Right renal cortex interstitium (tissue), 3 donors: ENCODE measurements at regions not wholly inside any gene's neighbourhood (a gene's known extent, or its start where the extent isn't known, plus 50 kb on each side); places are given as distances from the start of the nearest gene placed in this dataset.

Source experiments
- DNase-seq, 3 donors: peaks; one replicate each; pipeline ENCODE4 v3.0.0-alpha.2; 2013; ENCODE audit warnings: low read depth in 3 of 3, low spot score in 2 of 3

DNA sequence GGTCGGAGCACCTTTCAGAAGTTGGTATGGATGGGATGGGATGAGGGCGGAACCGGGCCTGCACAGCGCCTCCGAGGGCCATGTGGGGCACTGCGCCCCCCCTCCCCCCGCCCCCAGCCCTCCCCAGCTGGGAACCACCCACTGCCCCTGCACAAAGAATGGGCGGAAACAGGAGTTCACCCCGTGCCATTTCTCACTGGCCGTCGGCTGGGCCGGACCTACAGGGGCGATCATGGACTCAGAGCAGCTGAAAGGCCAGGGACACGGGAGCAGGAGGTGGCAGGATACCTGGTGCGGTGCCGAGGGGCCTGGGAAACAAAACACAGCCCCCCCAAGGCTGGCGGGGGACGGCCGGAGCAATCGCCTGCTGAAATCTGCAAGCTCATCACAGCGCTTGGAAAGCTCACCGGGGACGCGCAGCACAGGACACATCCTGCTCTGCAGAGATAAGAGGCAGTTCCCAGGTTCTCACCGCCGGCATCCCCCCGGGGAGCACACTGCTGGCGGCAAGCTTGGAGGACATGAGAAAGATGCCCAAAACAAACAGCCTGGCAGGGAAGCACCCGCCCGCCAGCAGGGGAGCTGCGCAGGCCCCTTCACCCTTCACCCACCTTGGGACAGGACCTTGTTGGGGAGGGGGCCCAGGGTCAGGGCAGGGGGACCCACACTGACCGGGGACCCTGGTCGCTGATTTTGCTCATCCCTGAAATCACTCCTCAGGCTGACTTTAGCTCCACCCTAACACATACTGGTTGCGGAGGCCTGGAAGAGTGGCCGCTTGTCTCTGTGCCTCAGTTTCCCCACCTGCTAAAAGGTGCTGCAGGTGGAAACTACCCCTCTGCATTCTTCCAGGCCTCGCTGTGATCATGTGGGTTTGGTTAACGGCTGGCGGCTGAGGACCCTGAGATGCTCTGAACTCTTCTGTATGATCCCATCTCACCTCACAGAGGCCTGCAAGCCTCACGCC, 263.9 kb downstream of the C16orf95 start:
- no peak for DNase-seq

DNA sequence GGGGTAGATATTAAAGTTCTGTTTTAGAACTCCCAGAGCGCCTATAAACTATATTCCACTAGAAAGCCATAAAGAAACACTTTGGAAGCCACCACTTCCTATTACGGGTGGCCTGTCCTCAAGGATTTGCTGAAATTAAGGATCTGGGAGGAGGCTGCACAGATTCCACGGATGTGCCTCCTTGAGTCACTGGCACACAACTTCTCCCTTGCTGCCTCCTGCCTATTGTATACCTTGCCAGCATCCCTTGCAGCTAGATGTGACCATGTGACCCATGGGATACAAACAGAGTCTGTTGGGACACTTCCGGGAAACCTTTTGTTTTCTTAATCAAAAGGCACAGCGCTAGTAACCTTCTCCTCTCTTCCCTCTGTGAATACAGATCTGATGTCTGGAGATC, 263.0 kb downstream of the C16orf95 start:
- no peak for DNase-seq

GRCh38 chr16:87054856-87055255, 262.3 kb downstream of the C16orf95 start:
- no peak for DNase-seq

GRCh38 chr16:87056083-87056482, 261.1 kb downstream of the C16orf95 start:
- no peak for DNase-seq

DNA sequence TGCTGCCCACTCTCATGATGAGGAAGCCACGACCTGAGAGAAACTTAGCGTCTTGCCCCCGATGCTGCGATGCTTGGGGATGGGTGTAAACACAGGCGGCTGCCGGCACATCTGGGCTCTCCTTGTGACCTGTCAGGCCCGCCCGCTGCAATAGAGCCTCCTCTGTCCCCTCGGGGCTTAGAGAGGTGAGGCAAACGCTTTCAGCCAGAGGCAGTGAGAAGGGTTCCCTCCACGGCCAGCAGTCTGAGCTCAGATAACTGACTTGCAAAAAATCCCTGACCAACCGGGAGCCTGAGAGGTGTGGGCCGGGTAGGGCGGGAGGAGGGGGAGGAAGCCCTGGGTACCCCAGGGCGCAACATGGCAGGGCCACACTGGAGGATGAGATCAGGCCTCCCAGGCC, 260.6 kb downstream of the C16orf95 start:
- no peak for DNase-seq

GRCh38 chr16:87057211-87057881, 259.8 kb downstream of the C16orf95 start:
- no peak for DNase-seq

- no peak for DNase-seq
Observed at GRCh38 chr16:87057951-87058560, 259.1 kb downstream of the C16orf95 start.

DNA sequence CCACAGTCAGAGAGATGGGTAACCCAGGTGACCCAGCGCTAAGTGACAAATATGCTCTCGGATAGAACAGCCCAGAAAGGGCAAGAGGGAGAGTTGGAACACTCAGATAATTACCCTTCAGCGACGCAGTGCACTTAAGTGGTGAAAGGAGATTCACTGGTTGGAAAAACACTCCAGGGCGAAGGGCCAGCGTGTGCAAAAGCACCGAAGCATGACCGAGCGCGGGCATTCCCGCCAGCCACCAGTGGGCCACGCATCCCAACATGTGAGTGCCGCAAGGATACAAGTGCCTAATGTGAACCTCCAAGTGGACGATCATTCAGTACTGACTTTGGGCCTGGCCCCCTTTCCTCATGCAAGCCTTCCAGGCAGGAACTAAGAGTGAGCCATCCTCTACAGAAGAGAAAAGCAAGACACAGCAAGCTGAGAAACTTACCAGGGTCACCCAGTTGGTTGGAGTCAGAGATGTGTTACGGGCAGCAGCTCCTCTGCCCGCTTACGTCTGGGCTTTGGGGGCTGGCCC, 258.4 kb downstream of the C16orf95 start:
- DNase-seq, result no peak

DNA sequence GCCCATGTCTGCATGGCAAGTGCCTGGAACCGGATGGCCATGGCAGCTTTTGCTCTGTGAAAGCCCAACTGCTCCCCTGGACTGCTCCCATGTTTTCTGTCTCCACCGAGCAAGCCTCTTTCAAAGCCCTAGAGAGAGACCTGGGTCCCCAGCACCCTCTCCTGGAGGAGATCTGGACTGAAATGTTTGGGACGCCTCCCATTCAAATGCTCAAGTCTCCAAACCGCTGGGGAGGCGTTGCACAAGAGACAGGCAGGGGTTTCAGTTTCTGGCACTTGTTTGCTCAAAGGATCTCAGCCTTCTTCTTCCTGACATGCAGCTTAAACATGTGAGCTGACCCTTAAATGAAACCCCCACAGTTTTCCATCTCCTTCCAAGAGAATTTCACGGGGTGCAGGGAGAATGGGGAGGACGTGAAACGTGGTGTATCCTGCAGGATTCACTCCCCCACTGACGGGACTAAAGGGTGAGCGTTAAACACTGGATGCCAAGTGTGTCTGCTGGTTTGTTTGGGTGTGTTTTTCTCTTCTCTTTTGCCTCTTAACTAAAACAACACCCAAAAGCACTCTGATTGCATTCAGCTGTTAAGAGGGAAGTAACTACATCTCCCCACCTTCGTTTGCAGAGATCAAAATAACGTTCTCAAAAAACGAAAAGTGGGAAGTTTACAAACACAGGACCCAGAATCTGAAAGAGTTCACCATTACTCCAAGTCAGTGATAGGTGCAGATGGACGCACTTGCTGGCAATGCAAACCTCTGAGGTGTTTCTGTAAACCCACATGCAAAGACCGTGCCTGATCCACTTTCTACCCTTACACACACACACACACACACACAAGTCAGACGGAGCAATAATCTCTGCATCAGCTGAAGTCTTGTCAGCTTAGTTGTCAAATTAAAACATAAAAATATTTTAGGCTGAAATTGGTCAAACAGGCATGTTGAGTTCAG, 256.9 kb downstream of the C16orf95 start:
- no peak for DNase-seq

DNA sequence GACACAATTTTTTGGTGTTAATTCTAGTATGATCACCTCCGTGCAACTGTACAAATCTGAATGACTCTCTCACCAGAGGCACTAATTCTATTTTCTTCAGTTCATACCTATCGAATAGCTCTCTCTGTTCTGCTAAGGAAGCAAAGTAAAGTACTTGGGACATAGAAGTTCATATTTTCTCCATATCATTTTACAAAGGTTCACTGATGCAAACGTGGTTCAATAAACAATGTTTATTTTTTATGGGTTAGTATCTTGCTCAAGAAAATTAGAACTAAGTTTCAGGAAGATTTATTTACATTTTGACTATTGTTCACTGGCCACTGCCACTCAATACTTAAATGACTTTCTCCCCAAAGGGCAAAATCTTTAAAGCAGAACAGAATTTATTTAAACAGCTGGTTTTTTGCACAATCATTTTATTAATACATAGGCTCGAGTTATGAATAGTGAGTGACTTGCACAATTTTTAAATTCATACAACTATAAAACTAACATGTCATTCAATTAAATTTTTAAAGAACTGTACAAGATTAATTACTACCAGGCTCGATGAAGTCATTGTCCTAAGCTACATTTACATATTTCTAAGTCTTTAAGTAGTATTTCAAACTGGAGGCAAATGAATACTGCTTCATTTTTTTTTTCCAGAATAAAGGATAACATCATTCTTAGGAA, 255.8 kb downstream of the C16orf95 start:
- no peak for DNase-seq

DNA sequence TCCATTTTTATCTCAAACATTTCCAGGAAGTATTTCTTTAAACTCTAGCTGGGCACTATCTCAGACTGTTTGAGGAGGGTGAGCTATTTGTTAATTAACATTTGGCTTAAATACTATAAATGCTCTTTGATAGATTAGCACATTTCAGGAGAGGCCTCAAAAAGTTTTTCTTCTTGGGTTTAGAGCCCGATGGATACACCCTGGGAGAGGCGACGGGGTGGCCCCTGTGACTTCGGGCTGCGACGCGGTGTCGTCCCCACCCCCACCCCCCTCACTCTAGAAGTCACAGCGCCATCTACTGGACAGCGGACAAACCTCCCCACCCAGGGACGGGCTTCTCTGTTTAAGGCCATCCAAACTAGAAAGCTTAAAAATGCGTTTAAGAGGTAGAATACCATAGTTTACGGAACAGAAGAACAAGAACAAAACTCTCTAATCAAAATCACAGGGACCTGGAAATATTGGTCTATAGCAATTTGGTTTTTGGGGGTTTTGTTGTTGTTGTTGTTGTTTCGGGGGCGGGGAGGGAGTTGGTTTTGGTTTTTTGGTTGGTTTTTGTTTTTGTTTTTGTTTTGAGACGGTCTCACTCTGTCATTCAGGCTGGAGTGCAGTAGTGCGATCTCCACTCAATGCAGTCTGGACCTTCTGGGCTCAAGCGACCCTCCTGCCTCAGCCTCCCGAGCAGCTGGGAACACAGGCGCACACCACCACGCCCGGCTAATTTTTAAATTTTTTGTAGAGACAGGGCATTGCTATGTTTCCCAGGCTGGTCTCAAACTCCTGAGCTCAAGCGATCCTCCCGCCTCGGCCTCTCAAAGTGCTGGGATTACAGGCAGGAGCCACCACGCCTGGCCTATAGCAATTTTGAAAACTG, 254.4 kb downstream of the C16orf95 start:
- DNase-seq, result peak in 2 of 3 donors; percentile 74 to 83

DNA sequence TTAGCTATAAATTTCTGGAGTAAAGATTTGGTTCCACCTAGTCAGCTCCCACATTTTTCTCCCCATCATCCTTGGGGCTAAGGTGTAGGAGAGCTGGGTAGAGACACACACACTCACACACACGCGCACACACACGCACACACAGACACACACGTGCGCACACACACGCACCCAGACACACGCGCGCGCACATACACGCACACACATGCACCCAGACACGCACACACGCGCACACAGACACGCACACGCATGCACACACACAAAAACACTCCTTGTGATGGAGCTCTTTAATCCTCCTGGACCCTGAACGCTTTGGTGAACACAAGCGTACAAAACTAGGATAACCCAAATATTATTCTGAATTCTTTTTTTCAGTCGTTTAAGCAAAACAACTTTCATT, 253.6 kb downstream of the C16orf95 start:
- no peak for DNase-seq

DNA sequence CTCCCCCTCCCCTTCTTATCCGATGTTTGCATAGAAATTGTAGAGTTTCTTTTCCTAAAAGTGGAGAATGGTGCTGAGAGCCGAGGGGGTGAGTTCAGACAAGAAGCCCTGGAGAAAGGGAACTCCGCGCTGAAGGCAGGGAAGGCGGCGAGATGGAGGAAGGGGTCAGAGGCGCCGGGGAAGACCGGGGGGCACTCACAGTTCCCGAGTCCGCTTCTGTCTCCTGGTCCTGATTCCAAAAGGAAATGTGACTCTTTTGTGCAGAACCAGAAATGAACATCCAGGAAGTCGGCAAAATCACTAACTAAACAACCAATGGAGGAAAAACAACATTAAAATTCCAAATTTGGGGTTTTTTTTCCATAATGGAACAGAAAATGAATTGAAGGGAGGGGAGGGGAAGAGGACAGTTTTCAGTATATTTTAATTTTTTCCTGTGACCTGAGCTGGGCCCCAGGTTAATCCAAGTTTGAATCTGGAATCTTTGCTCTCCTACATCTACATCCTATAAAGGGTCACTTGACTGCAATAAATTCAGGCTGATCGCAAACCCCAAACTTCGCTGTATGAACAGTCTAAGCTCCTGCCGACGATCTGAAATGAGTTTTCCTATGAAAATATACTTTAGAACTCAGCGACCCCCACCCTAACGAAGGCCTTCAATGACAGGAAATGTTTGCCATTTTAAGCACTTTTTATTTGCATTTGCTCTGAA, 252.3 kb downstream of the C16orf95 start:
- DNase-seq, result no peak

DNA sequence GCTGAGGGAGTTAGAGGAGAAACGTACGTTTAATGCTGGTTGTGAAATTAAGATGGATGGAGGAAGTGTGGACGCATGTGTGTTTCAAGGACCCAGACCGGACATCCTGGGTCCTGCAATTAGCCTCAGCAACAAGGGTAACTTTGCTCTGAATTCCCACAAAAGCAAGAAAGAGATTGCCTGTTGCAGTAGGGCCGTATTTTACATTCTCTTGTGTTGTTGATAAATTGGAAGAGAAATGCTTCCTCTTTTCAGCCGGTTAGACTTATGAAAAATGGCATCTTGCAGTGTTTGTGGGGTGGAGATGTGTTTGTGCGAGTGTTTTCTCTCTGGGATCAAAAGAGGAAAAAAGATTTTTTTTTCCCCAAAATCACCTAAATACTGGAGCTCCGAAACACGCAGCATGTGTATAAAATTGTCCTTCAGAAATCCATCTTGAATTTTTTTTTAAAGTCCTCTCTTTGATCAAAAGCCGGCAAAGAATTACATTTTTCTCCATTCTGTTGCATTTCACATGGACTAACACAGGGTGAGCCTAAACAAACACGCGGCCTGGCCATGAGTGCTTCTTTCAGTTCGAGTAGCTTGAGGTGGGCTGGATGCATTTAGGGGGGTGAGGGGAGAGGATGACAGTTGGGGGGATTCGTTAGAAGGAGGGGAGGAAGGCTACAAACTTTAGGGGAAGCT, 251.6 kb downstream of the C16orf95 start:
- DNase-seq, result no peak

- no peak for DNase-seq
Observed at GRCh38 chr16:87066133-87067002, 250.8 kb downstream of the C16orf95 start.

- no peak for DNase-seq
Observed at GRCh38 chr16:87067003-87067556, 250.1 kb downstream of the C16orf95 start.
